HUDEP-2 (cell line): ENCODE measurements at regions not wholly inside any gene's neighbourhood (a gene's known extent, or its start where the extent isn't known, plus 50 kb on each side); places are given as distances from the start of the nearest gene placed in this dataset.
"Not testable (repeated sequence)": the region's sequence is repeated elsewhere in the genome, so short reads cannot be mapped to it uniquely, and the experiment has no call there.

Experiments used
- DNase-seq, 76 experiments: peaks; one replicate each; lab custom pipeline; 2025; ENCODE audit not compliant: unreplicated experiment in 76 of 76; lab: John Stamatoyannopoulos, UW

GRCh38 chr20:30484009-30484748 lies 773.3 kb upstream of the DEFB115 start:
- no peak for DNase-seq

DNA sequence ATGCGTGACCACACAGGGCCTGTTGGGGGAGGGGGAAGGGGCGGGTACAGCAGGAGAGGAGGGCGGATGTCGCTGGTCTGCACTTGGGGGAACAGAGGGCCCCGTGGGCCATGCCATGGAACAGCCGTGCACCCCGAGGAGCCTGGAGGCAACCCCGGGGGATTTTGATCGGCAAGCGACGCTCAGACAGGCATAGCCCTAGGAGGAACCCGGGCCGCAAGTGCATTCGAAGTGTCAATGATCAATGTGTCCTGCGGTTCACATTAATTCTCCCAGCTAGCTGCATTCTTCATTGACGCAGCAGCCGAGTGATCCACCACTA lies 772.8 kb upstream of the DEFB115 start:
- no peak for DNase-seq

GRCh38 chr20:30485331-30486102 lies 771.9 kb upstream of the DEFB115 start:
- DNase-seq: no peak

DNA sequence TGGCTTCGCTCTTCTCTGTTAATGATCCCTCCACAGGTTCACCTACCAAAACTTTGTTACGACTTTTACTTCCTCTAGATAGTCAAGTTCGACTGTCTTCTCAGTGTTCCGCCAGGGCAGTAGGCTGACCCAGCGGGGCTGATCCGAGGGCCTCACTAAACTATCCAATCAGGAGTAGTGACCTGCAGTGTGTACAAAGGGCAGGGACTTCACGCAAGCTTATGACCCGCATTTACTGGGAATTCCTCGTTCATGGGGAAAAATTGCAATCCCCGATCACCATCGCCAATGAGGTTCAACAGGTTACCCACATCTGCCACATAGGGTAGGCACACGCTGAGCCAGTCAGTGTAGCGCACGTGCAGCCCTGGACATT lies 771.4 kb upstream of the DEFB115 start:
- no peak for DNase-seq

DNA sequence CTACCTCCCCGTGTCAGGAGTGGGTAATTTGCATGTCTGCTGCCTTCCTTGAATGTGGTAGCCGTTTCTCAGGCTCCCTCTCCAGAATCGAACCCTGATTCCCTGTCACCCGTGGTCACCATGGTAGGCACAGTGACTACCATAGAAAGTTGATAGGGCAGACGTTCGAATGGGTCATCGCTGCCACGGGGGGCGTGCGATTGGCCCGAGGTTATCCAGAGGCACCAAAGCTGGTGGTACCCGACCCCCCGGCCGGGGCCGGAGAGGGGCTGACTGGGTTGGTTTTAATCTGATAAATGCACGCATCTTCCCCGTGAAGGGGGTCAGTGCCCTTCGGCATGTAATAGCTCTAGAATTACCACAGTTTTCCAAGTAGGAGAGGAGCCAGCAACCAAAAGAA lies 770.0 kb upstream of the DEFB115 start:
- not testable (repeated sequence) for DNase-seq

- no peak for DNase-seq
These were observed 769.2 kb upstream of the DEFB115 start for GRCh38 chr20:30487947-30488926.

DNA sequence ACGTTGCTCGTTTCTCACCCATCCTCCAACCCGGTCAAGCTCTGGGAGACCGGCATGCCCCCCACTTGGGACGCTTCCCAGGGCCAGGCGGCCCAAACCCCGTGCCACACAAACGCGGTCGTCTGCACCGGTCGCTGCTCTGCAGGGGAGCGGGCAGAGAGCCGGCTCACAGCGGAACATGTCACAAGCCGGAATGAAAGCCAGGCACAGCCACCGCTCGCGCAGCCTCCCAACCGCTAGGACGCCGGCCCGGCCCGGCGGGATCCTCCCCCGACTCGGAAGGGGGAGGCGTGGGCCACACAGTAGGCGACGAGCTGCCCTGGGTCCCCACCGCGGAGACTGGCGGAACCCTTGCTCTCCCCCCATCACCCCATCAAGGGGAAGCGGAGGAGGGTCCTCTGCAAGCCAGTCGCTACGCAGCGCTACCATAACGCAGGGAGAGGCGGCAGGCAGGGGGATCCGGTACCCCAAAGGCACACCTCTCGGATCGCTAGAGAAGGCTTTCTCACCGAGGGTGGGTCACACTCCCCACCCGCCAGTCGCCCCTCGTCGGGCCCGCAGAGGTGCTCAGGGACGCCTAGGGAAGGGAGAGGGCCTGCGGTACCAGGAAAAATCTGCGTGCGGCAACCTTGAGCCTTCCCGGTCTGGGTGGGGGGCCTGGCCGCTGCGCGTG lies 768.4 kb upstream of the DEFB115 start:
- no peak for DNase-seq

DNA sequence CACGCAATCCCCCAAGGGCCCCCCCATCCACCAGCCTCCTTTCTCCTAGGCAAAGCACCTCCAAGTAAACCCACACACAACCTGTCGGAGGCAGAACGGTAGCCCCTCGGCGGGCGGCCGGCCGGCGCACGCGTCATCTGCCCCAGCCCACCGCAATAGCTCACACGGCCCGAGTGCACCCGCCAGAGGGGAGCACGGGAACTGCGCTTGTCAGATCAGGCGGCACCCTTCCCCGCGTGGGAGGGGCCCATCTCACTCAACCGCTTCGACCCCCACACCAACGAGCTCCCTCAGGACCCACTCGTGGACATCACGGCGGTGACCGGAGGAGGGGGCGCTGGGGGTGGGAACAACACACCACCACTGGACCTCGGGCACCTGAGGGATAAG lies 767.9 kb upstream of the DEFB115 start:
- DNase-seq: no peak

DNA sequence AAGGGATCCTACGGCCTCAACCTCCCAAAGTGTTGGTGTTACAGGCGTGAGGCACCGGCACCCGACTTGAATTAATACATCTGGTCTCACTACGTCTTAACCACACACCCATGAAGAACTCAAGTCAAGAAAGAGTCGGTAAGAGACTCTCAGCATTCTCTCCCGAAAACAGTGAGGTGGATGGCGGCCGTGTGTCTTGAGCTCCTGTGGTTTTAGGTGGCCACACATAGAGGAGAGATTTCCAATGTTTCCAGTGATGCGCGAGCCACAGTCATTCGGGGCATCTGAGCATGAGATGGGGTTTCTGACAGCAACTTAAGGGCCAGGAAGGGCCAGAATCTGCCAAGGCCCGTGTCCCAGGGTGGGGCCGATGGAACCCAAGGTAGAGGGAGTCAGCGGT lies 766.4 kb upstream of the DEFB115 start:
- DNase-seq: no peak

GRCh38 chr20:30496656-30497055 lies 760.8 kb upstream of the DEFB115 start:
- not testable (repeated sequence) for DNase-seq

GRCh38 chr20:30497191-30497590 lies 760.3 kb upstream of the DEFB115 start:
- not testable (repeated sequence) for DNase-seq

- no peak for DNase-seq
These were observed 758.3 kb upstream of the DEFB115 start for GRCh38 chr20:30499123-30499522.

GRCh38 chr20:30499716-30500446 lies 757.6 kb upstream of the DEFB115 start:
- not testable (repeated sequence) for DNase-seq

DNA sequence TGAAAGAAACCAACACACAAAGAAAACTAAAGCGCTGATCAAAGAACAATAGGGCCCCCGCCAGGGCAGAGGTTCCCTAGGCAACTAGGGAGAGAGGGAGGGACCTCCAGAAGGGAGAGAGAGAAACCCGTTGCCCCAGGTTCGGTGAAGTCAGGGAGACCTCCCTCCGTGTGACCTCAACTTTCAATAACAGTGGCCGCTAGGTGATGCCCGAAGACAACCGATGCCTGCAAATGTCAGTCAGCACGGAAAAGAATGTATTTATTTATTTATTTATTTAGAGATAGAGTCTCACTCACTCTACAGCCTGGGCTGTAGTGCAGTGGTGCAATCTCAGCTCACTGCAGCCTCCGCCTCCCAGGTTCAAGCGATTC lies 757.0 kb upstream of the DEFB115 start:
- DNase-seq: peak in 7 of 76 experiments; percentile 1 to 24 (median 8)

DNA sequence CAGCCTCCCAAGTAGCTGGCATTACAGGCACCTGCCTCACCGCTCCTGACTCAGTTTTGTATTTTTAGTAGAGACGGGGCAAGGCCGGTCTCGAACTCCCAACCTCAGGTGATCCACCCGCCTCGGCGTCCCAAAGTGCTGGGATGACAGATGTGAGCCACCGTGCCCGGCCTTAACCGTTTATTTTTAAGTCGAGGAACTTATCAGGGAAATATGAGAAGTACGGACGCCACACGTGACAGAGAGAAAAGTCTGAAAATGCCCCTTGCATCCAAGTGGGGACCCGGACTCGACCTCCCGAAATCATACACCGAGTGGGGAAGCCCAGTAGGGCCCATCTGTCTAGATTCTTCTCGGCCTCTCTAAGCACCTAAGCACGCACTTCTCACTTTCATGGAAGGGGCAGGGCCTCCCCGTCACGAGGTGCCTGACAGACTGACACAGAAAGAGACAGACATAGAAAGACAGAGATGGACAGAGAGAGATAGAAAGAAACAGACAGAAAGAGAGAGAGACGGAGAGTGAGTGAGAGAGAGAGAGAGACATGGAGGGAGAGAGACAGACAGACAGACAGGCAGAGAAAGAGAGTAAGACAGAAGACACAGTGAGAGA lies 756.5 kb upstream of the DEFB115 start:
- DNase-seq: no peak

DNA sequence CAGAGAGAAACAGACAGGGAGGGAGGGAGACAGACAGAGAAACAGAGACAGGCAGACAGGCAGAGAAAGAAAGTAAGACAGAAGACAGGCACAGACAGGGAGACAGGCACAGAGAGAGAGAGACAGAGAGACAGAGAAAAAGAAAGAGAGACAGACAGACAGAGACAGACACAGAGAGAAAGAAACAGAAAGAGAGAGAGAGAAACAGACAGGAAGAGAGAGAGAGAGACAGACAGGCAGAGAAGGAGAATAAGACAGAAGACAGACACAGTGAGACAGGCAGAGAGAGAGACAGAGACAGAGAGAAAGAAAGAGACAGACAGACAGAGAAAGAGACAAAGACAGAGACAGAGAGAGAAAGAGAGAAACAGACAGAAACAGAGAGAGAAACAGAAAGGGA lies 754.8 kb upstream of the DEFB115 start:
- no peak for DNase-seq

- not testable (repeated sequence) for DNase-seq
These were observed 754.3 kb upstream of the DEFB115 start for GRCh38 chr20:30503204-30503603.

DNA sequence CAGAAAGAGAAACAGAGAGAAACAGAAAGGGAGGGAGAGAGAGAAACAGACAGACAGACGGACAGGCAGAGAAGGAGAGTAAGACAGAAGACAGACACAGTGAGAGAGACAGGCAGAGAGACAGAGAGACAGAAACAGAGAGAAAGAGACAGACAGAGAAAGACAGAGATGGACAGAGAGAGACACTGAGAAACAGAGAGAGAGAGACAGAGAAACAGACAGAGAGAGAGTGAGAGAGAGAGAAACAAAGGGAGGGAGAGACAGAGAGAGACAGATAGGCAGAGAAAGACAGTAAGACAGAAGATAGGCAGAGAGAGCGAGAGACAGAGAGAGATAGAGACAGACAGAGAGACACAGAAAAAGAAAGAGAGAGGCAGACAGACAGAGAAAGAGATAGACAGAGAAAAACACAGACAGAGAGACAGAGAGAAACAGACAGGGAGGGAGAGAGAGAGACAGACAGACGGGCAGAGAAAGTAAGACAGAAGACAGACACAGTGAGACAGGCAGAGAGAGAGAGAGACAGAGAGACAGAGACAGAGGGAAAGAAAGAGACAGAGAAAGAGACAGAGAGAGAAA lies 753.4 kb upstream of the DEFB115 start:
- no peak for DNase-seq

DNA sequence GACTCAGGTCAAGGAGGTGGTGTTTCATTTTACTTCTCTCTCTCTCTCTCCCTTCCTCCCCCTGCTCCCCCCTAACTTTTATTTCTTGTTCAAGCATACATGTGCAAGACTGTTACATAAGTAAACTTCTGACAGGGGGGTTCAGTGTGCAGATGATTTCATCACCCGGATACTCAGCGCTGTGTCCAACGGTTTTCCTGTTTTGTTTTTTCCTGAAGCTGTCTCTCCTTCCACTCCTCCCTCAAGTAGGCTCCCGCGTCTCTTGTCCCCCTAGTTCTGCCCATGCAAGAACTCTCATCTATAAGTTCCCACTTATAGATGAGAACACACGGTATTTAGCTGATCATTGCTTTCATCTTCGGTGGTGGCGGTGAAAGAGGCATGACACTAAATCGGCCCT lies 751.9 kb upstream of the DEFB115 start:
- DNase-seq: no peak
